HG02610 (cell line): ENCODE measurements at regions not wholly inside any gene's neighbourhood (a gene's known extent, or its start where the extent isn't known, plus 50 kb on each side); places are given as distances from the start of the nearest gene placed in this dataset.

ENCODE experiments used
- ATAC-seq: cut with Tn5 transposase; IDR thresholded peaks from one replicate; pipeline ENCODE4 v1.9.1; 2021; ENCODE audit warnings: mild to moderate bottlenecking, moderate library complexity; ENCODE audit not compliant: unreplicated experiment

DNA sequence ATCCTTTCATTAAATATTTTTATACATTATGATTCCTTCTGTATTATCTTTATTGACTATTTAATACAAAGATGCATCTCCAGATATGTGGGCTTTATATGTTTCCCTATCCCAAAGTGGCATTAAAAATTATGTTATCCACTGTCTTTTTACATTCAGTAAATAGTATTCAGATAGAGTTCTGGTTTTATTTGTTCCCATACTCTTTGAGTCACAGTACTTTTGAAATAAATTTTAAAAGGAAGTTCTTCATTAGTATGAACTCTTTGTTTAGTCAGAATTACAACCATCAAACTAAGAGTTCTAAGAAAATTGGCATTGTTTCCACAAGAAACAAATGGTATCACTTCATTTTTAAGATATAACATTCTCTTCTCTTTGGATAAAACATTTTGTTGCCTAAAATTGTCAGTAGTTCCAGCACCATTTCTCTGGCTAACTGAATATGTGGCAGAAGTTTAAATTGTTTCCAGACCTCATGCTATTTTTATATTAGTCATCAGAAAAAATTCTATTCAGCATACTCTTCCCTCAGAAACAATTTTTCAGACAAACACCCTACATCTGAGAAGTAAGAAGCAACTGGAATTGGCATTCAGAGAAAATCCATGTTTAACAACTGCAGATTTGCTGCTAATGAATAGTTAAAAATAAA, 88.5 kb upstream of the COL5A2 start:
- ATAC-seq, result no peak

- no peak for ATAC-seq
Measured at GRCh38 chr2:189268763-189269162, 89.2 kb upstream of the COL5A2 start.

GRCh38 chr2:189273734-189274133, 94.2 kb upstream of the COL5A2 start:
- ATAC-seq, result no peak

DNA sequence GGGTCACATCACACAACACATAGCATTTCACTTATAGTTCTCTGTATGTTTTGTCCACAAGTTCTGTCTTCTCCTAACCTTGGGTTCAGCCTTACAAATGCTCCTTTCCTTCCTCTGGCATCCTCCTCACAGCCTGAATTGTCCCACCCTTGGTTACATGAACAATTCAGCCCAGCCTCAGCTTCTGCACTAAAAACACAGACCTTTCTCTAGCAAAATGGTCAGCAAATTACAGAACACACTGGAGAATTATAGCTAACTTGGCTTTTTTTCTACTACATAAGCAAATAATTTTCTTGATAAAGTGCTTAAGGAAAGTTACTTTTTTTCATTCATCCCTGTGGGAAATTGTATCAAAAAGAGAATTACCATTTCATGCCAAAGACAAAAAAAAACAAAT, 94.8 kb upstream of the COL5A2 start:
- ATAC-seq, result no peak

- ATAC-seq, result no peak
Measured at GRCh38 chr2:189276277-189276676, 96.7 kb upstream of the COL5A2 start.

GRCh38 chr2:189281201-189281600, 101.6 kb upstream of the COL5A2 start:
- no peak for ATAC-seq

DNA sequence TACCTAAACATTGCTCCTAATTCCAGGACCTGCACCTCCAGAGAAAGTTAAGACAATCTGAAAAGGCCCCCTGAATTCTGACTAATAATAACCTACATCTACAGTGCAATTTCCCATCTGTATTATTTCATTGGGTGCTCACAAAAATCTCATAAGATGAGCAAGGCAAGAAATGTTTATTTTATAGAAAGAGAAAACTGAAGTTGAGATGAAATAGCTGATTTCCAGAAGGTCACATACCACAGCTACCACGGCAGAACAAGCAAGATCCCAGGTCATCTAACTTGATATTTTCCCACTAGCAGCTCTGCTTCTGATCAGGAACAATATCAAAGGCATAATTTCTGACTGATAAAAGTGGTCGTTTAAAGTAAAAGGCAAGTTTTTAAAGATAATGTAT, 105.8 kb upstream of the COL5A2 start:
- no peak for ATAC-seq

GRCh38 chr2:189285962-189286645, 106.5 kb upstream of the COL5A2 start:
- ATAC-seq, result no peak

GRCh38 chr2:189287363-189287762, 107.8 kb upstream of the COL5A2 start:
- no peak for ATAC-seq

GRCh38 chr2:189287982-189288521, 108.5 kb upstream of the COL5A2 start:
- ATAC-seq, result peak; percentile 79

DNA sequence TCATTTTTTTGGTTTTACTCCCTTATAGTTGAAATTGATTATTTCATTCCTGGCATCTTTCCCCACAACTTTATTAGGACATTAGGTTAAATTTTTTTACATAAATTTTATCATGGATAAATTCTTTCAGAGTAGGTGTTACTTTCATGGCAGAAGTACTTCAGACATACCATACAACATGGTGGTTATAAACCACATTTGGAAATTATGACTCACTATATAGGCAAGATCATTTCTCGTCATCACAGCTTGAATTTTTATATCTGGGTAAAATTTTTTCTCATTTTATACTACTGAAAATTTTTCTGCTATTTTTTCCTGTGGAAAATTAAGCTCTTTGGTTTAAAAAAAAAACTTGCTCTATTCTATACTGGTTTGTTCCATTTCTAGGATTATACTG, 111.9 kb upstream of the COL5A2 start:
- ATAC-seq, result no peak

DNA sequence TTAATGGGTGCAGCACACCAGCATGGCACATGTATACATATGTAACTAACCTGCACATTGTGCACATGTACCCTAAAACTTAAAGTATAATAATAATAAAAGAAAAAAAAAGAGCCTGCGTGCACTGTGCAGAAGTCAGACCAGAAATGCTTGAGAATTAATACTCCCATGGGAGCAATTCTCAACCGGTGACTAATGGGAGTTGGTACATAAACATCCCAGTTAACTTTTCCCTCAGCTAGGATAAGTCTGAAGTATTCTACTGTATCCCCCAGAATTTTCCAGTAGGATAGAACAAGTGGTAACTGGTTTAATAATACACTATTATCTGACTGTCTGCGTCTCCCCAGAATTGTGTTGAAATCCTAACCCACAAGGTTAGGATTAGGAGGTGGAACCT, 113.6 kb upstream of the COL5A2 start:
- ATAC-seq, result no peak

- no peak for ATAC-seq
Measured at GRCh38 chr2:189297446-189297845, 117.9 kb upstream of the COL5A2 start.

GRCh38 chr2:189298038-189298437, 118.5 kb upstream of the COL5A2 start:
- no peak for ATAC-seq

- no peak for ATAC-seq
Measured at GRCh38 chr2:189298481-189298880, 118.9 kb upstream of the COL5A2 start.

DNA sequence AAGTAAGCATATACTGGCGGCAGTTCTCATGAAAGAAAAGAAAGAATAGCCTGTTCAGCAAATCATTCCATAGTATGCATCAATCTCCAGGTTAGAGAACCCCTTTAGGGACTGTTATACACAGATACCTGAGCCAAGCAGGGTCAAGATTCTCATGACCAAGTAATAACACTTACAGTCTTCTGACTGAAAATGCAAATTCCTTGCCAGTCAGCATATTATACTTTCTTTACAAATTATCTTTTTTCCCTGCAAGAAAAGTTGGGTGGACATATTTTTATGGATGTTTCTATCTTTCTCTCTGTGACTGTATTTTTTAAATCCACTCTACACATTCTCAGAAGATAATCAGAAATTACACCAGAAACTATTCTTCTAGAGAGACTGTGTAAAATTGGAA, 120.4 kb upstream of the COL5A2 start:
- ATAC-seq, result no peak

DNA sequence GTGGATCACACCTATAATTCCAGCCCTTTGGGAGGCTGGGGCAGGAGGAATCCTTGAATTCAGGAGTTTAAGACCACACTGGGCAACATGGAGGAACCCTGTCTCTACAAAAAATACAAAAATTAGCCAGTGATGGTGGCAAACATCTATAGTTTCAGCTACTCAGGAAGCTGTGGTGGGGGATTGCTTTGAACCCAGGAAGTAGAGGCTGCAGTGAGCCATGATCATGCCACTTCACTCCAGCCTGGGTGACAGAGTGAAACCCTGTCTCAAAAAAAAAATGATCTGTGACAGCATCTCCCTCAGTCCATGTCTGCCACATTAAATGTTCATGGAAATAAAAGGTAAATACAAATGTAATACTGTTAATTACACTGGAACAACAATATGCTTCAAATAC, 121.4 kb upstream of the COL5A2 start:
- no peak for ATAC-seq

DNA sequence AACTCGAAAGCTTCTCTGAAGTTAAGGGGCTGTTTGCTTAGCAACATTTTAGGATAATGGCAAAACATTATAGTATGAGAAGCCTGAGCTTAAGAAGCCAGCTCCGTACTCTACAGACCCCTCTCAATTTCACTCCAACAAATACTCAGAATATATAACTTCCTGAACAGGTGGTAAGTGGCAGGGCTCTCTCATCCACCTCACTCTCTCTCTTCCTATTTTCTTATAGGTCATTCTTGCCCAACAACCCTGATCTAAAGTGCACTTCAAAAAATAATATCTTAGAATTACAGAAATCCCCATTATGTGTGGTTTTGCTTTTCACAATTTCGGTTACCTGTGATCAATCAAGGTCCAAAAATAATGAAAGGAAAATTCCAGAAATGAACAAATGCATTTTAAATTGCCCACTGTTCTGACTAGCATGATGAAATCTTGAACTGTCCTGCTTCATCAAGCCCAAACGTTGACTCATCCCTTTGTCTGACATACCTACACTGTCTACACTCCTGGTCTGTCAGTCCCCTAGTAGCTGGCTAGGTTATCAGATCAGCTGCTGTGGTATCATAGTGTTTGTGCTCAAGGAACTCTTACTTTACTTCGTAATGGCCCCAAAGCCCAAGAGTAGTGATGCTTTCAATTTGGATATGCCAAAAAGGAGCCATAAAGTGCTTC, 122.8 kb upstream of the COL5A2 start:
- peak; percentile 66 for ATAC-seq

DNA sequence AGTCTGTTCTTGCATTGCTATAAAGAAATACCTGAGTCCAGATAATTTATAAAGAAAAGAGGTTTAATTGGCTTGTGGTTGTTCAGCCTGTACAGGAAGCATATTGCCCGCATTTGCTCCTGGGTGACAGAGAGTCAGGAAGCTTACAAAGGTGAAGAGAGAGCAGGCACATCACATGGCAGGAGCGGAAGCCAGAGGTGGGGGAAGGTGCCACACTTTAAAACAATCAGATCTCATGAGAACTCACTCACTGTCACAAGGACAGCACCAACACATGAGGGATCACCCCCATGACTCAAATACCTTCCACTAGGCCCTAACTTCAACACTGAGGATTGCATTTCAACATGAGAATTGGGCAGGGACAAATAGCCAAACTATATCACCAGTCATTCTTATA, 124.8 kb upstream of the COL5A2 start:
- no peak for ATAC-seq

DNA sequence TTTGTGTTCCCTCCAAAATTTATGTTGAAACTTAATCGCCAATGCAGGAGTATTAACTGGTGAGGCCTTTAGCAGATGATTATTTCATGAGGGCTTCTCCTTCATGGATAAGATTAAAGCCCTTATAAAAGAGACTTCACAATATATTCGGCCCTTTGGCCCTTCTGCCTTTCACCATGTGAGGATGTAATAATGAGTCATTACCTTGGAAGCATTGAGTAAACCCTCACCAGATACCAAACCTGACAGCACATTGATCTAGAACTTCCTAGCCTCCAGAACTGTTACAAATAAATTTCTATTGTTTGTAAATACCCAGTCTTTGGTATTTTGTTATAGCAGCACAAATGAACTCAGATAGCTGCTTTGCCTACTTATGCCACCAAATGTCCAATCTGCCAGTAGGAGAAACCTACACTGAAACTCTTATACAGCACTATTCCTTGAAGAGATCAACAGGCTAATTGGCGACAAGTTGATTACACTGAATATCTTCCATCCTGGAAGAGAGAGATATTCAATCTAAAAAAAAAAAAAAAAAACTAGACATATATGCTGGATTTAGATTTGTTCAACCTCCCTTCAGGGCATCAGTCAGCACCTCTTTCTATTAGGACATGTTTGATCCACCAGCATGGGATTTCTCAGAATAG, 125.9 kb upstream of the COL5A2 start:
- ATAC-seq, result no peak

DNA sequence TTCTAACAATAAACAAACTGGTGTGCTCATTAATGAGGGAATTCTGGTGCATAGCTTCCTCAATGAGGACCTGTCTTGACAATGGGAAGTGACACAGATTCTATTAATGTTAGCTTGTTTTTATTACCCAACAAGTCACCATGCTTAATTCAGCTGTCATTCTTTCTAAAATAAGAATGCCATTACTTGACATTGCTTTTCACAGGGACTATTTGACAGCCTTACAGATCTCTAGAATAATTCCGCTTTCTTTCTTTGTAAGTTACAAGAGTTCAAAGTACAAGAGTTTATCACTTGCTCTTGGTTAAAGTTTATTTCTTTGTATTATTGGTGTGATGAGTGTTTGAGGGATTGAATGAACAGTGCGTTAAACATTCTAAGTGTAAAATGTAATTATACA, 127.0 kb upstream of the COL5A2 start:
- ATAC-seq, result no peak
